Fibroblast of skin of abdomen (primary cell): ENCODE measurements at regions not wholly inside any gene's neighbourhood (a gene's known extent, or its start where the extent isn't known, plus 50 kb on each side); places are given as distances from the start of the nearest gene placed in this dataset.

Experiments
- DNase-seq: peaks from one replicate; pipeline ENCODE4 v3.0.0-alpha.2; 2013

- DNase-seq: peak; percentile 96
These were observed 122.0 kb downstream of the SEC16B start for GRCh38 chr1:177847843-177848242.

- DNase-seq: no peak
These were observed 130.9 kb downstream of the SEC16B start for GRCh38 chr1:177838907-177839485.

DNA sequence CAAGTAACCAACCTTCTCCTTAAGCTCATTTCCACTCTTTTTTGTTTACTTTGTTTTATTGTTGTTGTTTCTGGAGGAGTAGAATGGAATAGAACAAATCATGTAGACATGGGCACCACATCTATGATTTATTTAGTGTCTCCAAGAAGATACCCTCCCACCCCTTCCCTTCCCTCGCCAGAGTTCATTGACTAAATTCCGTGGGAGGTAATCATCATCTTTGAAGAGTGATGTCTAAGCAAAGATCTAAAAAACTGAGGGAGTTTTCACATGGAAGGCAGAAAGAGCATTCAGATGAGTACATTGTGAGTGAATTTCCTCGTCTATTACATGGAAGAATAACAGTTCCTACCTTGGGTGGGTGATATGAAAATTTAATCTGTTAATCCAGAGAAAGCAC lies 136.2 kb downstream of the SEC16B start:
- DNase-seq: no peak

DNA sequence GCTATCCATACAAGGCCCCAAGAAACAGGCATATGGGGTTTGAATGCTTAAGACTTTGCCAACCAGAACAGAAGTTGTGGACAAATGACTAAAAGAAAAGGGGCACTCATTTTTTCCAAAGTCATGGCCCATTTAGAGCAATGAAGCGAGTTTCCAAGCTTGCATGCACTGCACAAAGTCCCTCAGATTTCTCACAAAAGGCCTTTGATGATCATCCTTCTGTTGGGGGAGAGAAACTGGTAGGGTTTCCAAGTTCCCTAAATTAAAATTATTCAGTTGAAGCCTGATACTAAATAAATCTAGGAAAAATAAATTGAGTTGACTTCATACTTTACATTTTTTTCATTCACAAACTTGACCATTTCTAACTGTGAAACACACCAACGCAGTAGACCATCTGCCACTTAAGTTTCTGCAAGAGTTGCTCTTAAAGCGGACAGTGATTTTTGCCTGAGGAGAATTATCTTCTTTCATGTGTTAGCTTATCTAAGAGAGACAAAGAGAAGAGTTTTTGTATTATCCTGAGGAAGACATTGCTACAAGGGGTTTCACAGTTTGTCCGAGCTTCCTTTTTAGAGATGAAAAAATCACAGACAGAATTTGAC lies 139.2 kb downstream of the SEC16B start:
- no peak for DNase-seq

DNA sequence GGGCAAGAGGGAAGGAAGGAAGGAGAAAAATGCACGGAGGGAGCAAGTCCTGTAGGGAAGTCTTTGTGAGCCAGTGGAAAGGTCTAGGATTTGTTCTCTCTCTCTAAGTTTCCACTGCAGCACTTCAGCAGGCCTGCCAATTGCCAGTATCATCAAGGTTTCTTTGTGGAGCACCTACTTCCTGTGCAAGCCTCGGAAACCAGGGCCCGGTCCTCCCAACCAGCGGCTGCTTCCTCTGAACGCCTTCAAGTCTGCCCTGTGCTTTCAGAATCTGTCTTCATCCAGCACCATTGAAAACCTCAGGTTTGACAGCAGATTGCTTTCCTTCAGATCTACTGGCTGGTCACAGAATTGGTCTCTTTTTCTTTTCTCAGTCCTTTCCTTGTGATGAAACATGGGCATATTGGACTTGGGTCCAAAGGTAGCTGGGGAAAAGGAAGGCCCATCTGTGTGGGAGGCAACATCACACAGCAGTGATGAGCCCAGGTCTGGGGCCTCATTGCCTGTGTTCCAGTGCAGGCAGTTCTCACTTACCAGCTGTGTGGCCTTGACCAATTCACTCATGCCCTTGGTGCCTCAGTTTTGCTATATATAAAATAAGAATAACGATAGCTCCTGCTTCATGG lies 144.5 kb downstream of the SEC16B start:
- DNase-seq: no peak

- no peak for DNase-seq
These were observed 145.3 kb downstream of the SEC16B start for GRCh38 chr1:177824508-177824982.

DNA sequence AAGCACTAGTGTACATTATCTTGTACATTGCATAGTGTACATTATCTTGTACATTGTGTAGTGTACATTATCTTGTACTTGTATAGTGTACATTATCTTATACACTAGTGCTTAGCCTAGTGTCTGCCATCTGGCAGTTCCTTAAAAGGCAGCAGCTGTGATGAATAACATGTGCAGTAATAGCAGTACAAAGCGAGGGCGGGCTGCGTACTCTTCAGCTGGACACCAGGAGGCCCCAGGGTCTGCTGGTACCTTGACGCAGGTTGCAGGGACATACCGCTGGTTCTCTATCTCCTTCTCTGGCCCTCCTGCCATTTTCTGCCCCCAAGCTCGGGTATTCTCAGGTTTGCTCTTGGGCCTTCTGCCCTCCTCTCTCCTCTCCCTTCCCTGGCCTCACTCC lies 149.6 kb downstream of the SEC16B start:
- DNase-seq: peak; percentile 24

DNA sequence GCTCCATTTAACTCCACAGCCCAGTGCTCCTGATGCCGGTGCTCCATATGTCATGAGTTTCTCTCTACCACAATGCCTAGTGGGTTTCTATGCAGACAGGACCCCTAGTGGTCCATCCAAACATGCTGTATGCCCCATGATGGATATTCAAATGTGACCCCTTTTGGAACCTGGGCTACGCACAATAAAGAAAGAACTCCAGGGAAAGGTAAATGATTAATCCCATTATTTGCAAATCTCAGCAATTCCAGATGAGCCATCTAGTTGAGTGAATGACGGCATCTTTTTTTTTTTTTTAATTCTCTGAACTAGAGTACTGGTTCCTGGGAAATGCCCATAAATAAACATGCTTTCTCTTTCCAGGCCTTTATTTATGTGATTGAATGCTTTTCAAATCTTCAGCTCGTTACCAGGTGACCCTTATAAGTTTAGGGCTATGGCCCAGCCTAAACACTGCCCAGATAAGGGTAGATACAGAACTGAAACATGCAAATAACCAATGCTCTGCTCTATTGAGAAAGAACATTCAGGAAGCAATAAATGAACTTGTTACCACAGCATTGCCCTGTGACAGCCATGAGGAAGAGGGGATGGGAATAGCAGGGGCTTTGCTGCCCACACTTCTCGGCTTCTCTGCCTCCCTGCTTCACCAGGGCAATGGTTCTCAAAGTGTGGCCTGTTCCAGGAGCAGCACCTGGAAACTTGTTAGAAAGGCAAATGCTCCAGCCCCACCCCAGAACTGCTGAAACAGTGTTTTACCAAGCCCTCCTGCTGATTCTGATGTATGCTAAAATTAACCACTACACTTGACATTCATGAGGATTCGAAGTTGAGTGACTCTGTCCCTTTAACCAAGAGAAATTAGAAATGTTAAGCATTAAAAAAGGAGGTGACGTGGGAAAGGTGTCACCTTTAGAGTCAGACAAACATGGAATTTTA lies 151.7 kb downstream of the SEC16B start:
- DNase-seq: no peak

DNA sequence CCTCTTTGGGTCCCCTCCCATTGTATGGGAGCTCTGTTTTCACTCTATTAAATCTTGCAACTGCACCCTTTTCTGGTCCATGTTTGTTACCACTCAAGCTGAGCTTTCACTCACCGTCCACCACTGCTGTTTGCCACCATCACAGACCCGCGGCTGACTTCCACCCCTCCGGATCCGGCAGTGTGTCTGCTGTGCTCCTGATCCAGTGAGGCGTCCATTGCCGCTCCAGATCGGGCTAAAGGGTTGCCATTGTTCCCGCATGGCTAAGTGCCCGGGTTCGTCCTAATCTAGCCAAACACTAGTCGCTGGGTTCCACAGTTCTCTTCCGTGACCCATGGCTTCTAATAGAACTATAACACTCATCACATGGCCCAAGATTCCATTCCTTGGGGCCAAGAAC lies 157.2 kb downstream of the SEC16B start:
- DNase-seq: no peak

DNA sequence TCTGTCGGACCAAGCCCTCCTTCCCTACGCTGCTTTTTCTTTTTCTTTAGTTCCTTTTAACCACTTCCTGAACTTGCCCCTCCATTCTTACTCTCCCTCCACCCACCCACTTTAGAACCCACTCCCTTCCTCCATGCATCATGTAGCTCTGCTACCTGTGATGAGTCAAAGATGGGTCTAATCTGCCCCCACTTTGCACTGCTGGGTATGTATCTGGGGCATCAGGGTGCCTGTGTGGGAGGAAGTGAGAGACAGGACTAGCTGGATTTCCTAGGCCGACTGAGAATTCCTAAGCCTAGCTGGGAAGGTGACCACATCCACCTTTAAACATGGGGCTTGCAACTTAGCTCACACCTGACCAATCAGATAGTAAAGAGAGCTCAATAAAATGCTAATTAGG lies 157.7 kb downstream of the SEC16B start:
- no peak for DNase-seq

DNA sequence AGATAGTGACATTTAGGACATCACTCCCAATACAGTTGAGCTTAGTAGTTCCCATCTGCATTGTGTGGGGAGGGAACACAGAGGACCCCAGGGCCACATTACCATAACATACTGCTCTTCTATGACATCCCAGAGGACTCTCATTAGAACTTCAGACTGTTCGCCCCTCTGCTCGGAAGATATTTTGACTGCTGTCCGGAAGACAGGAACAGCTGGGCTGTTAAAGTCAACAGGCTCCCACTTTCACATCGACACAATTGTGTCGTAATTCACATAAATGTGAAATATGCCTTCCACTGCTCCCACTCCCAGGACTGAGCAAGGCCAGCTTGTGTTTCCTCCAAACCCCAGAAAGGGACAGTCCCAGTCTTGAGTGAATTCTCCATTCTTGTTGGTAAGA lies 158.4 kb downstream of the SEC16B start:
- DNase-seq: peak; percentile 3

DNA sequence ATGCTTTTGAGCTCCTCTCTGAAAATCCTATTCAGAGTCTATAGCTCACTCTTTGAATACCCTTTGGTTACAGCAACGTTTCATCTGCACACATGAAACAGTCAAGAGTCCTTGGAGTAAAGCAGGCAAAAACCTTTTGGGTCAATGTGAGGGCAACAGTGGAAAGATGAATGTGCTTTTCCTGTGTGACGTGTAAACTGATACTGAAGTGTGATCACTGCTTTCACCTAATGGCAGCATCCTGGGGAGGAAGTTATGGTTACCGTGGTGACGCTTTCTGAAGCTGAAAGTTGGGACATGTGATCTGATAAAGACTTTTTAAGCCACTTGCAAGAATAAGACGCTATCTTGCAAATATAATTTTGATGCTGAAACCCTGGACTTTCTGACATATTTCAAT lies 160.0 kb downstream of the SEC16B start:
- no peak for DNase-seq

DNA sequence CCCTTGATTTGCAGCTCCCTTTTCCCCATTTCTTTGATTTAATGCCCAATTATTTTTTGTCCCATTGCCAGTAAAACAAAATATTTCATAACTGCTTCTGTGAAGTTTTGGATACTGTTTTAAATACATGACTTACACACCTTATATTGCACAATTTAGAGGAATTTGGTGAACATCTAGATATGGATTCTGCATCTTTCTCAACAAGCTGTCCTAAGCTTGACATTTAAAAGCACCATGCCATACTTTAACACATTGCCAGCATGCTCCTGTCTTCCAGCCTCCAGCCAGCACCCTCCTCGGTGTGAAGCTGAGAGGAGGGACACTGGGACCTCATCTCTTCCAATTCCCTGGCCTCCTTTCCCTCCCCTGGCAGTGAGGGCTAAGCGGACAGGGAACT lies 167.6 kb downstream of the SEC16B start:
- DNase-seq: no peak

- no peak for DNase-seq
These were observed 168.1 kb downstream of the SEC16B start for GRCh38 chr1:177801790-177802189.

- DNase-seq: peak; percentile 69
These were observed 169.3 kb downstream of the SEC16B start for GRCh38 chr1:177800400-177801088.

DNA sequence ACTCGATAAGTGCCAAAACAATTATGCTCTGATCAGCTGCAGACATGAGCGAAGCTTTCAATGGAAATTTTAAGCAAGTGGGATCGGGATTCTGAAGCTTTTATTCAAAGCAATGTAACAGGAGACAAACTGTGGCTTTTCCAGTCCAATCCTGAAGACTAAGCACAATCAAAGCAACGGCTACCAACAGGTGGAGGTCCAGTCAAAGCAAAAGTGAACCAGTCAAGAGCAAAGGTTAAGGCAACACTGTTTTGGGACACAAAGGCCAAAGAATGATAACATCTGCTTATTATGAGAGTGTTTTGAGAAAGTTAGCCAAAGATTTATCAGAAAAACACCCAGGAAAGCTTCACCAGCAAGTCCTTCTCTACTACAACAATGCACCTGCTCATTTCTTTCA lies 170.1 kb downstream of the SEC16B start:
- no peak for DNase-seq

DNA sequence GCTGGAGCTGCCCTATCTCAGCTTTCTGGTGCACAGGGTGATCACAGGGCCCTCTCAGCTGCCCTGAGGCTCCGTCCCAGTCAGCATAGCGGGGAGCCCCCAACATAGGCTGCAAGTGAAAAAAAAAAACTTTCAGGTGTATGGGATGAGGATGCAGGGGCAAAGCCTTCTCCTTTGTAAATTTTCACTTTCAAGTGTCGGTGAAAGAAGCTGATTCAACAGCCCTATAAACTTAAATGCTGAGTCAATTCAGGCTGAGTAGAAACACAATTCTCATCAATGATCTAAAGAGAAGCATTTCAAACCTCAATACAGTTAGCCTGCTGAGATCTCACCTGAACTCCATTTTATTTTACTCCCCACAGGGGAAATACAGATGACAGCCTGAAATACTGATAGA lies 171.2 kb downstream of the SEC16B start:
- DNase-seq: no peak

DNA sequence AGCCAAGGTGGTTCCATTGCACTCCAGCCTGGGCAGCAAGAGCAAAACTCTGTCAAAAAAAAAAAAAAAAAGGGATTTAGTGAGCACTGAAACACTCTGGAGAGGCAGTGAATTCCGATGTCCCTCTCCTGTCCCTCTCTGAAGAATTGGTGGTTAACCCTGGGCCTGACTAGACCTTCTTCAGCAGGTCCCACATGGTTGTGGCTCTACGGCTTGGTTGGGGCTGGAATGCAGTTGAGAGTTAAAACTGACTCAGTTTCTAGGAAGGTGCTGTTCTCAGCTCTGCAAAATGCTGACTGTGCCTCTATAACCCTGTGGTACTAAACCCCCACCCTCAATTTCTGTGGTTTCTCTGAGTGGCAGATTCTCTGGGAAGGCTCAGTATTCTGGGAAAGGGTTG lies 173.3 kb downstream of the SEC16B start:
- DNase-seq: no peak

- DNase-seq: no peak
These were observed 175.4 kb downstream of the SEC16B start for GRCh38 chr1:177794376-177794991.

- DNase-seq: no peak
These were observed 176.0 kb downstream of the SEC16B start for GRCh38 chr1:177793900-177794299.

GRCh38 chr1:177790566-177790965 lies 179.3 kb downstream of the SEC16B start:
- no peak for DNase-seq

DNA sequence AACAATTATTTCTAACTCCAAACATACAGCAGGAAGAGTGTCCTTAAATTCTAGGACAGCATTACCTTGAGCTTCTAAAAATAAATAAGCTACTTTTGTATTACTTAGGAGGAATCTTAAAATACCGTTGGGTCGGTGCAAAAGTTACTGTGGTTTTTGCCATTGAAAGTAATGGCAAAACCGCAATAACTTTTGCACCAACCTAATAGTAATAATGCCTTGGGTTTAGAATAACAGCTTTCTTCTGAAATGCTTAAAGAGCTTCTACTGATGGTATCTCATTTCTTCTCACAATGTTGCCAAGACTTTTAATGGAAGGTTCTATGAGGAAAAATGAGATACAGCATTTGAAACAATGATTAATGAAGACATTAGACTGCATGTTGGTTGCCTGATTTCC lies 179.9 kb downstream of the SEC16B start:
- no peak for DNase-seq
